H54 (cell line): ENCODE measurements at regions not wholly inside any gene's neighbourhood (a gene's known extent, or its start where the extent isn't known, plus 50 kb on each side); places are given as distances from the start of the nearest gene placed in this dataset.

Experiments
- DNase-seq: peaks from one replicate; pipeline ENCODE4 v3.0.0; 2011; ENCODE audit warnings: low spot score, mixed read lengths; ENCODE audit not compliant: insufficient read length
- FAIRE-seq: peaks from 3 replicates; lab custom pipeline; 2011; peaks lifted over from hg19 to GRCh38; lab: Jason Lieb, UNC
- POLR2A ChIP-seq: IDR thresholded peaks from 2 replicates; pipeline ENCODE4 v1.6.1; 2011; ENCODE audit warnings: low read depth, mild to moderate bottlenecking, low read length

DNA sequence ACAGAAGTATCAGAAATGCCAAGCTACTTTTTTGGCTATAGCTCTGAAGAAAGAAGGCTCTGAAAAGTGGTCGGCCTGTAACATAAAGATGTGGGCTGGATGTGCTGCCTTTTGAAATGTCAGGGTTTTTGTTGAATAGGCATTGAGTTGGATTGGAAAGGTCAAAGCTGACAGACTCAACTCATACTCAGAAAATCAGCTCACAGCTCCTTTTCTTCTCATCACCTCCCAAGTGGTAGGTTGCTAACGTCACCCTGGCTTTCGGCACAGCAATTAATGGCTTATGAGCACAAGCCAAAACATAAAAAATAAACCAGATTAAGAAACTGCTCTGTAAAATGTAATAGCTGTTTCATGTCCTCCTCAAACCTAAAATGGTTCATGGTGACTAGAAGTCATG, 68.3 kb downstream of the KCNF1 start:
- no peak for FAIRE-seq
- TF ChIP-seq POLR2A = no peak
- no peak for DNase-seq

DNA sequence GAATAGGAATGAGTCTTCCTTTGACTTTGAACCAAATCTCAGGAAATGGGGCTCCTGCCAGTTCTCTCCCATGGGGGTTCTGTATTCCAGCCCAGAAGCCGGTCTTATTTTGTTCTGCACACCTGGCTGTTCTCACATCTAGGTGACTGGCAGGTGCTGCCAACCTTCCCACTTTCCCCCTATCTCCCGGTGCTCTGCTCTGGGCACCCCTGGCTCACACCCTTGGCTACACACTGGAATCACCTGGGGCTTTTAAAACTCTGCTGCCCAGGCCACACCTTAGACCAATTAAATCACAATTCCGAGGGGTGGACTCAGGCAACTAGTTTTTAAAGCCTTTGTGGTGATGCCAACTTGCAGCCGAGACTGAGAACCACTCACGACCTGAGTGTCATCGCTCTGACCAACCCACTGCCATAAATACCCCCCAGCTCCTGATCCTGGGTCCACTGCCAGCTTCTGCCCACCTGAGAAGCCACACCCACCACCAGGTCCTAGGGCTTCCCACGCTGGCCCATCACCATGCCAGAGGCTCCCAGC, 69.2 kb downstream of the KCNF1 start:
- FAIRE-seq (no peak), DNase-seq (no peak)
- TF ChIP-seq POLR2A = no peak

DNA sequence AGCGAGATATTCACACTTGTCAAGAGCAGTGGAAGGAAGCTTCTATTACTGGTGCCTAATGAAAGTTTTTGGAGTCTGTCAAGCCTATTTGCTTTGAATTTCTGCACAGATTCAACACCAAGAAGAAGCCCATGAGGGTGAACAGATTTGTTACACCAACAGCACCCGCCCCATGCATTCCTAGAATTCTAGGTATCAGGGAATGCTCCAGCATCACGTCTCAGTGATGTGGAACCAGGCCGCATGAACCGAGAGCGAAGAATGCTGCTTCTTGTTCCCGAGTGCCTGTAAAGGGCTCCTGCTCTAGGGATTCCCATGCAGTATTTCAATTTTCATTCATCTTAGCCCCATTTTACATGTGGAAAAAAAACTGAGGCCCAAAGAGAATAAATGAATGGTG, 69.7 kb downstream of the KCNF1 start:
- no peak for FAIRE-seq

DNA sequence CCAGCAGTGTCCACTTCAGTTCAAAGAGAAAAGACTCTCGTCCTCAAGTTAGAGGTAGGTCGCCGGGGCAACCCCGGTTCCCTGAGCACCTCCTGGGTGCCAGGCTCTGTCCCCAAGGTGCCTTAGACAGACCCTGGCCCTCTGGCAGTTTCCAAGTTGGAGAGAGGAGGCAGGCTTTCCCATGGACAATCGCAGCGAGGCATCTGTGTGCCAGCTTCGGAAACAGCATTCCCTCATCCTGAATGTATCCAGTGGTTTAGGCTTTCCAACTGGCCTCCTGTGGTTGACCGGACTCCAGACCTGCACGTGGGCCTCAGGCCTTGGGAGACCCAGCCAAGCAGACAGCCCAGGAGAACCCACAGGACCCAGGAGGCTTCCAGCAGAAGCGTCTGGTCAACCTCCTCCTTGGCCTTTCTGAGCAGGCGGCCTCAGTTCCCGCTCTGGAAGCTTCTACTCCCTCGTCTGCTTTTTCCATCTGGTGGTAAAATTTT, 70.3 kb downstream of the KCNF1 start:
- no peak for DNase-seq
- TF ChIP-seq POLR2A = no peak
- FAIRE-seq = no peak

More for the DNA sequence above, 69.7 kb downstream of the KCNF1 start:
- TF ChIP-seq POLR2A = no peak
- DNase-seq = no peak

DNA sequence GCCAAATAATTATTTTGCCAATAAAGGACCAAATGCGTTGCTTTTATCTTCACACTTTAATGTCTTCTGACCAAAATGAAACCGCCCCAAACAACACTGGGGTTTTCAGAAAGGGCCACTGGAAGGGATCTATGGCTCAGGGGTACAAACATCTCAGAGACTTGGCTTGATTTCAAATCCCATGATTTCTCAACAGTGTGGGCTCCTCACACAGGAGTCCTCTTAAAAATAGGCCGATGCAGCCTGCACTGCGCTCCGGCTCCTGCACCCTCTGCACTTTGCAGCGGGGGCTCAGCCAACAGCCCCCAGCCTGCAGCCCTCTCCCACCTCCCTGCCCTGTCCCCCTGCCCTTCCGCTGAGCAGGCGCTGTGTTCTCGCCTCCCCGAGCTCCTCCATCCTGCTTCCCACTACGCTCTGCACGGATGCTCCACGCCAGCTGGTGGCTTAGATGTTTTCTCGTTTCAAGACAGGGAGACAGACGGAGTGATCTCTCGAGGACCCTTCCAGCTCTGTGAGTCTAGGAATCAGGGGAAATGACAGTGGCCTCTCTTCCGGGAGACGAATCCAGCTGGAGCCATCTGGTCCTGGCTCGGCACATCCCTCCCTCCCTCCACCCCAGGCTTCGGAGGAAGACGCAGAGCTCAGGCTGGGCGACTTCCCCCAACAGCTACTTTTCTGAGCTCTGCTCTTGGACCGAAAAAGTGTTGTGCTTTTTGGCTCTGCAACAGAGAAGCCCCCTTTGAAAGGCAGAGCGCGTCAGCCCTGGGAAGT, 71.4 kb downstream of the KCNF1 start:
- FAIRE-seq = no peak
- no peak for DNase-seq
- no peak for TF ChIP-seq POLR2A

DNA sequence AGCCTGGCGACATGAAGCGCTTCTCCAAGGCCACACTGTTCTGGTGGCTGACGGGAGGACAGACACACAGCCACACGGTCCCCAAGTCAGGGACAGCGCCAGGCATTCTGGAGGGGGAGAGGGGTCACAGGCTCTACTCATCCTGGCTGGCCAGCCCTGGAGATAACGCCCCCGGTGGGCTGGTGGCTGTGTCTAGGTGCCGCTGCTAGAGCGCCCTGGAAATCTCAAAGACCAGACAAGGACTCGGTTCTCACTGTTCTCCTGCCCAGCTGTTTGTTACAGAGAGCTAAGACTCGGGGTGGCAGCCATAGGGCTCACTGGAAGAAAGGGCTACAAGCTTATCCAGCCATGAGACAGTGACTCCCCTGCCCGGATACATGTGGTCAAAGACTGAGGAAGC, 72.0 kb downstream of the KCNF1 start:
- DNase-seq = no peak
- TF ChIP-seq POLR2A = no peak
- FAIRE-seq = no peak

DNA sequence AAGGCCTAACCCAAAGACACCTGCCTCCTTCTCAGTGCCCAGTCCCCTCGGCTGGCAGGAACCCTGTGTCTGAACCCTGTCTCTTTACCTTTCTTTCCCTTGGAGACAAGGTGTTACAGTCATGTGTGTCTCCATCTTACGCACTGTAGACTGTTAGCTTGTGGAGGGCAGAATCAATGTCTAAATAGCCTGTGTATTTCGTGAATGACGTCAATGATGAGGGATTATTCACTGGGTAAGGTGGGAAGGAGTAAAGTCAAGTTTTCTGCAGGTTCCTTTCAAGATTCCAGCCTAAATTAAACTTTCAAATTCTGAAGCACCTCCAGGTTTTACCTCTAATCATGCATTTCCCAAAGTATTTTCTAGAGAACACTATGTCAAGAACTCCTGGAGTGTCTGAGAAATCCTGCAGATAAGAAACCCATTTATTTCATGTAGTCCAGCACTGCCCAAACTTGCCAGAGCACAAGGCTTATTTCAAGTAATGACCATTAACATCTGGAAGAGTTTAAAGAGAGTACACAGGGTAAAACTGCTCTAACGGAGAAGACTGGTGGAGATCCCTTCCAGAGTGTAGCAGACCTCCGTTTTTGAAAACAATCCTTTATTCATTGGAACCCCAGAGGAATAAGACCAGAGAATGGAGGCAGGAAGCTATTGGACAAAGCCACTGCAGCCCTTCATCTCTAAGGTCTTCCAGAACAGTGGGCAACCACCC, 72.8 kb downstream of the KCNF1 start:
- TF ChIP-seq POLR2A = no peak
- DNase-seq (no peak), FAIRE-seq (no peak)

DNA sequence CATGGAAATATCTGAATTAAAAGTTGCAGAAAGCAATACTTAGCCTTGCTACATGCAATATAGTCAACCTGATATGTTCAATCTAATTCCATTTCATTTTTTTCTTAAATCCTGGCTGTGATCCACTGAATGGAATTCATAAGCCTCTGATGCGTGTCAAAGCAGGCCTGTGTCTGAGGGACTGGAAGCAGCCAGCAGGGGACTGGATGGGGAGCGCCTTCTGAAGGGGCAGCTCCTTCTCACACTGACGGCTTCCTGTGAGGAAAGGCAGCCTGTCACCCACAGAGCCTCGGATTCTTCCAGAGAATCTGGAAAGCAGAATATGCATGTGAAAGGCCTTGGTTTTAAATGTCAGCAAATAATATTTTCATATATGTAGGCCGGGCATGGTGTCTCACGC, 73.5 kb downstream of the KCNF1 start:
- TF ChIP-seq POLR2A = no peak
- DNase-seq = no peak

DNA sequence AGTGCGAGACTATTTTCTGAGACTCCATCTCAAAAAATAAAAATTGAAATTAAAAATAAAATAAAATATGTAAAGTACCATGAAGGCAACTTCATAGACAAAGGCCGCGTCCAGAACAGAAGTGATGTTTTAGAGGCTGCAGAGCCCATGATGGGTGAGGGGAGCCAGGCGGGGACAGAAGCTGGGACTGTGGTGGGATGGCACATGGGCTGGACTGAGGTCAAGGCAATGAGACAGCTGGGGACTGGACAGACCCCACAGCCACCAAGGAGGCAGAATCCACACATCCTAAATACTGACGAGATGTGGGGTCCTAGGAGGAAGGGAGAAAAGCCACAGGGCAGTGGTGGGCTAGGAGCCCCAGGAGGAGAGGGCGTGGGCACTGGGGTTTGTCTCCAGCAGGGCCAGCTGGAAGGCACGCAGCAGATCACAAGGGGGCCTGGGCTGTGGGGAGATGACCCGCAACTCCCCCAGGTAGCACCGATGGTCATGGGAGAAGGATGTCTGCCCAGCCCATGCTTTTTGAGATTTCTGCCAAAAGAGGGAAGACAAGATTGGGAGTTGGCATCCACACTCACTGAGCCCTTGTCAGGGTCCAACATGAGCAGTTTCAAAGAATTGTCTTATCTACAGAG, 74.3 kb downstream of the KCNF1 start:
- no peak for FAIRE-seq
- no peak for TF ChIP-seq POLR2A
- DNase-seq = no peak

More for the DNA sequence above, 73.5 kb downstream of the KCNF1 start:
- FAIRE-seq = no peak

DNA sequence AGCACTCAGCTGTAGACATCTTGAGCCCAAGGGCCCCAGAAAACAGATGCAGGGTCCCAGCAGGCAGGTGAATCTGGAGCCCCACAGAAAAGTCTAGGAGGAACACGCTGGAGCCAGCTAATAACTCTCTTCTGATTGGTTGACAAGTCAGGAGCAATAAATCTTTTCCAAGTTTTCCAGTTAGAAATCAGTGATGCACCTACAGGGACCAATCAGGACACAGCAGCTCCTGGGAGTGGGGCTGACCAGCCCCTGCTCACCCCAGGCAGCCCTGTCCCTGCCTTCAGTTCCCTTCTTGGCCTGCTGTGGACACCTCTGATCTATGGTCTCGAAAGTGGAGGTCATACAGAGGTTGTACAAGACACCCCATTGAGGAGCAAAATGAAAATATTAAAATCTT, 75.7 kb downstream of the KCNF1 start:
- DNase-seq = no peak
- no peak for FAIRE-seq
- no peak for TF ChIP-seq POLR2A

DNA sequence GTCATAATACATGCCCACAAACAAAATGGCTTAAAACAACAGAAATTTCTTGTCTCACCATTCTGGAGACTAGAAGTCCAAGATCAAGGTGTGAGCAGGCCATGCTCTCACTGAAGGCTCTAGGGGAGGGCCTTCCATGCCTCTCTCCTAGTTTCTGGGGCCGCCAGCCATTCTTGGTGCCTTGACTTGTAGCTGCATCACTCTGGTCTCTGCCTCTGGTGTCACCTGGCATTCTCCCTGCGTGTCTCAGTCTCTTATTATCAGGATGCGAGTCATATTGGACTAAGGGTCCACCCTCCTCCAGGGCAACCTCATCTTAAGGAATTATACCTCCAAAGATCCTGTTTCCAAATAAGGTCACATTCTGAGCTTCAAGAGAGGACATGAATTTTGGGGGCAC, 76.1 kb downstream of the KCNF1 start:
- FAIRE-seq = no peak
- no peak for DNase-seq
- no peak for TF ChIP-seq POLR2A

DNA sequence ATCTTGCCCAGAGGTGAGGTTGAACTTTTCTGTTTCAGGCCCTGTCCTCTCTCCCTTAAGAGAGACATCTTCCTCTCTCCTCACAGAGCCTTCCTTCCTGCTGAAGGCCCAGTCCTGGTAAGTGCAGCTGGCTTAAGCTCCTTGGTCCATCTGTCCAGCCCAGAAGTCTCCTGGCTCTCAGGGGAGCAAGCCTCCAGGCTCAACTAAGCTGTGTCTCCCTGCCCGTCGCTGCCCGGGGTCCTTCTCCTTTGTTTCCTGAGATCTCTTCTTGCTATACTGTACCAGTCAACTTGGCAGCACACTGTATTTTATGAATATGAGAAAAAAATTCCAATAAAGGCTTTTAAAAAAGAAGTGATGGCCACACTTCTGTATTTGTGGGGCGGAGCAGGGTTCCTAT, 77.4 kb downstream of the KCNF1 start:
- FAIRE-seq = no peak
- no peak for DNase-seq
- no peak for TF ChIP-seq POLR2A

DNA sequence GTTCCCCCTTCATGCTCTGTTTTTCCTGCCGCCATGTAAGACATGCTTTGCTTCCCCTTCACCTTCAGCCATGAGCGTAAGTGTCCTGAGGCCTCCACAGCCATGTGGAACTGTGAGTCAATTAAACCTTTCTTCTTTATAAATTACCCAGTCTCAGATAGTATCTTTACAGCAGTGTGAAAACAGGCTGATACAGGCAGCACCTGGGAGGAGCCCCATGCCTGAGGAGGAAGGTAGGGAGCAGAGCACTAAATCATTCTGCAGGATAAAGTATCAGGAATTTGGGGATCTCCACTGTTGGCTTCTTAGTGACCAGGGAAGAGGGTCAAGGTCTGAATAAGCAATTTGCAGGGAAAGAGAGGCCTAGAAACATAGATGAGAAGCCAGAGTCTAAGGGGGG, 78.0 kb downstream of the KCNF1 start:
- FAIRE-seq = no peak
- TF ChIP-seq POLR2A = no peak
- no peak for DNase-seq

DNA sequence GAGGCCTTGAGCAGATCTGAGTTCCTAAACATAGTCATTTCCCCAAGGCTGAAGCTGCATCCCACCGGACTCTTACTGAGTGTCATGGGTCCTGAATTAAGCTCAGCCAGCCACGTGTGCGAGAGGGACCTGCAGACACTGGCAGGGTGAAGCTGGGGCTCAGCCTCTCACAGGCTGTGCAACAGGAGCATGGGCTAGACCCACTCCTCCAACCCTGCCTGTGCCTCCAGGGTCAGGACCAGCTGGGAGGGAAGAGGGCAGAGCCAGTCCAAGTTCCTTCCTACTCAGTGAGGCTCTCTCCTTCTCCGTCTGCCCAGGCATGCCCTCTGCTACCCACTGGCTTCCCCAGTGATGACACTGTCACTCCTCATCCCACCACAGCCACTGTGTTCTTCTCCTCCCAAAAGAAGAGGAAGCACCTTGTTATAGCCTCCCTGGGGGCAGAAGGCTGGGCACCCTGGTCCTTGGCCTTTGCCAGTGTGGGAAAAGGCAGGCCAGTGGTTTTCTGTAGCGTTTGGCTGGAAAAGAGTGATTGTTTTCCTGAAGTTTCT, 78.9 kb downstream of the KCNF1 start:
- no peak for FAIRE-seq
- no peak for DNase-seq
- TF ChIP-seq POLR2A = no peak
